ENCODE measurements at regions not wholly inside any gene's neighbourhood (a gene's known extent, or its start where the extent isn't known, plus 50 kb on each side); places are given as distances from the start of the nearest gene placed in this dataset.

- H3K9me3 ChIP-seq: no peaks in the 10 kb centered on the region
- intact Hi-C loops (cut with DNase I): no loop called here
- no peaks in the 10 kb centered on the region for H3K4me1 ChIP-seq
- TF ChIP-seq, protein P1, sequence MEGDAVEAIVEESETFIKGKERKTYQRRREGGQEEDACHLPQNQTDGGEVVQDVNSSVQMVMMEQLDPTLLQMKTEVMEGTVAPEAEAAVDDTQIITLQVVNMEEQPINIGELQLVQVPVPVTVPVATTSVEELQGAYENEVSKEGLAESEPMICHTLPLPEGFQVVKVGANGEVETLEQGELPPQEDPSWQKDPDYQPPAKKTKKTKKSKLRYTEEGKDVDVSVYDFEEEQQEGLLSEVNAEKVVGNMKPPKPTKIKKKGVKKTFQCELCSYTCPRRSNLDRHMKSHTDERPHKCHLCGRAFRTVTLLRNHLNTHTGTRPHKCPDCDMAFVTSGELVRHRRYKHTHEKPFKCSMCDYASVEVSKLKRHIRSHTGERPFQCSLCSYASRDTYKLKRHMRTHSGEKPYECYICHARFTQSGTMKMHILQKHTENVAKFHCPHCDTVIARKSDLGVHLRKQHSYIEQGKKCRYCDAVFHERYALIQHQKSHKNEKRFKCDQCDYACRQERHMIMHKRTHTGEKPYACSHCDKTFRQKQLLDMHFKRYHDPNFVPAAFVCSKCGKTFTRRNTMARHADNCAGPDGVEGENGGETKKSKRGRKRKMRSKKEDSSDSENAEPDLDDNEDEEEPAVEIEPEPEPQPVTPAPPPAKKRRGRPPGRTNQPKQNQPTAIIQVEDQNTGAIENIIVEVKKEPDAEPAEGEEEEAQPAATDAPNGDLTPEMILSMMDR (IDR thresholded peaks at IDR 0.05): no peak
- DNase-seq (no peak), ATAC-seq (no peak)
- no peaks in the 10 kb centered on the region for H3K36me3 ChIP-seq
- no peaks in the 10 kb centered on the region for H3K27me3 ChIP-seq (ENCODE audit: low read depth)
- no peak overlapping the region for H3K27ac ChIP-seq
- H3K4me3 ChIP-seq: no peak overlapping the region
Observed at GRCh38 chr11:19648321-19648720, 64.3 kb upstream of the NAV2 start.

DNA sequence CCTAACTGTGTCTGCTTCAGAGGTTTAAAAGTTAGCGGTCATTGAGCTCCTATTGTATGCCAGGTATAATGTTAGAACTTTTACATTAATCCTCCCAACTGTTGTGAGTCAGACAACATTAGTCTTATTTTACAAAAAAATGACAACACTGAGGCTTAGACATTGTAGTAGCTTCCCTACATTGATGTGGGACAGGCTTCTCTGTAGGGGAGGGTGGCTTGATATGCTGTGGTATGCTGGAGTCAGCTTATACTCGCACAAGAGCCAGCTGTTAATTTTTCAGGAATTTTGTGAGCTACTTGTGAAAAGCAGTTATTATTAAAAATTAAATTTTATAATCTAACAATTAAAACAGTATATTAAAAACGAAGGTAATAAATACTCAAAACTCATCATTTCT, 64.8 kb upstream of the NAV2 start:
- Histone ChIP-seq H3K27me3 (ENCODE audit: low read depth) (no peaks in the 10 kb centered on the region), H3K4me3 (no peak overlapping the region), H3K27ac (no peak overlapping the region), H3K36me3 (no peaks in the 10 kb centered on the region), H3K9me3 (no peaks in the 10 kb centered on the region), H3K4me1 (no peaks in the 10 kb centered on the region)
- intact Hi-C loops (cut with DNase I): no loop called here
- ATAC-seq (no peak), DNase-seq (no peak)
- TF ChIP-seq, protein P1 (IDR thresholded peaks at IDR 0.05): no peak

- Histone ChIP-seq H3K36me3 (no peaks in the 10 kb centered on the region), H3K4me1 (no peaks in the 10 kb centered on the region), H3K27me3 (ENCODE audit: low read depth) (no peaks in the 10 kb centered on the region), H3K4me3 (no peak overlapping the region), H3K27ac (no peak overlapping the region), H3K9me3 (no peaks in the 10 kb centered on the region)
- DNase-seq (no peak), ATAC-seq (peak in 1 of 2 donors; percentile 43)
- intact Hi-C loops (cut with DNase I): no loop called here
- TF ChIP-seq, protein P1 (IDR thresholded peaks at IDR 0.05): no peak
Observed at GRCh38 chr11:19646921-19647320, 65.7 kb upstream of the NAV2 start.

- H3K9me3 ChIP-seq: no peaks in the 10 kb centered on the region
- DNase-seq (no peak), ATAC-seq (no peak)
- H3K27ac ChIP-seq: no peak overlapping the region
- no peak overlapping the region for H3K4me3 ChIP-seq
- intact Hi-C loops (cut with DNase I): no loop called here
- TF ChIP-seq, protein P1 (IDR thresholded peaks at IDR 0.05): no peak
- no peaks in the 10 kb centered on the region for H3K4me1 ChIP-seq
- H3K27me3 ChIP-seq (ENCODE audit: low read depth): no peaks in the 10 kb centered on the region
- H3K36me3 ChIP-seq: no peaks in the 10 kb centered on the region
Observed at GRCh38 chr11:19646308-19646707, 66.3 kb upstream of the NAV2 start.

GRCh38 chr11:19644316-19644715, 68.3 kb upstream of the NAV2 start:
- intact Hi-C loops (cut with DNase I): no loop called here
- H3K4me1 ChIP-seq: no peaks in the 10 kb centered on the region
- ATAC-seq: no peak
- no peaks in the 10 kb centered on the region for H3K9me3 ChIP-seq
- no peak overlapping the region for H3K27ac ChIP-seq
- no peak overlapping the region for H3K4me3 ChIP-seq
- H3K27me3 ChIP-seq (ENCODE audit: low read depth): no peaks in the 10 kb centered on the region
- no peak for DNase-seq
- TF ChIP-seq, protein P1 (IDR thresholded peaks at IDR 0.05): no peak
- H3K36me3 ChIP-seq: no peaks in the 10 kb centered on the region

Data from lower lobe of right lung (tissue), 2 donors.